ENCODE measurements at regions not wholly inside any gene's neighbourhood (a gene's known extent, or its start where the extent isn't known, plus 50 kb on each side); places are given as distances from the start of the nearest gene placed in this dataset.

- no peaks in the 10 kb centered on the region for H3K4me1 Mint-ChIP-seq (ENCODE audit: unreplicated experiment)
- H3K27me3 Mint-ChIP-seq = peaks cover 36% of the 10 kb centered on the region
- TF ChIP-seq CTCF (conservative IDR thresholded peaks at IDR 0.05) = no peak
- no peak overlapping the region for H3K27ac Mint-ChIP-seq
- H3K9me3 Mint-ChIP-seq = no peaks in the 10 kb centered on the region
- DNase-seq (ENCODE audit: extremely low spot score, unreplicated experiment) = no peak
- no peak overlapping the region for H3K4me3 Mint-ChIP-seq
- H3K36me3 Mint-ChIP-seq = no peaks in the 10 kb centered on the region
Observed at GRCh38 chr10:92778091-92778490, 70.2 kb upstream of the EXOC6 start.

GRCh38 chr10:92785118-92785517 is 63.2 kb upstream of the EXOC6 start:
- Mint-ChIP-seq H3K27ac (no peak overlapping the region), H3K4me1 (ENCODE audit: unreplicated experiment) (no peaks in the 10 kb centered on the region), H3K9me3 (no peaks in the 10 kb centered on the region), H3K4me3 (no peak overlapping the region), H3K36me3 (no peaks in the 10 kb centered on the region), H3K27me3 (peaks cover 26% of the 10 kb centered on the region)
- no peak for DNase-seq (ENCODE audit: extremely low spot score, unreplicated experiment)
- no peak for TF ChIP-seq CTCF (conservative IDR thresholded peaks at IDR 0.05)

GRCh38 chr10:92787557-92788152 is 60.7 kb upstream of the EXOC6 start:
- no peak for DNase-seq (ENCODE audit: extremely low spot score, unreplicated experiment)

GRCh38 chr10:92789067-92789466 is 59.3 kb upstream of the EXOC6 start:
- Mint-ChIP-seq H3K27me3 (peaks cover 16% of the 10 kb centered on the region), H3K4me1 (ENCODE audit: unreplicated experiment) (no peaks in the 10 kb centered on the region), H3K4me3 (no peak overlapping the region), H3K27ac (no peak overlapping the region), H3K9me3 (no peaks in the 10 kb centered on the region), H3K36me3 (no peaks in the 10 kb centered on the region)
- TF ChIP-seq CTCF (conservative IDR thresholded peaks at IDR 0.05) = no peak
- DNase-seq (ENCODE audit: extremely low spot score, unreplicated experiment) = no peak

More at GRCh38 chr10:92787557-92788152, 60.7 kb upstream of the EXOC6 start:
- H3K27me3 Mint-ChIP-seq = peaks cover 20% of the 10 kb centered on the region
- H3K36me3 Mint-ChIP-seq = no peaks in the 10 kb centered on the region
- H3K27ac Mint-ChIP-seq = no peak overlapping the region
- no peaks in the 10 kb centered on the region for H3K9me3 Mint-ChIP-seq
- no peak overlapping the region for H3K4me3 Mint-ChIP-seq
- H3K4me1 Mint-ChIP-seq (ENCODE audit: unreplicated experiment) = no peaks in the 10 kb centered on the region
- TF ChIP-seq CTCF (conservative IDR thresholded peaks at IDR 0.05) = no peak

GRCh38 chr10:92789786-92790185 is 58.5 kb upstream of the EXOC6 start:
- TF ChIP-seq CTCF (conservative IDR thresholded peaks at IDR 0.05) = no peak
- Mint-ChIP-seq H3K36me3 (no peaks in the 10 kb centered on the region), H3K4me1 (ENCODE audit: unreplicated experiment) (no peaks in the 10 kb centered on the region), H3K27me3 (peaks cover 15% of the 10 kb centered on the region), H3K9me3 (no peaks in the 10 kb centered on the region), H3K4me3 (no peak overlapping the region), H3K27ac (no peak overlapping the region)
- DNase-seq (ENCODE audit: extremely low spot score, unreplicated experiment) = no peak

- no peak for DNase-seq (ENCODE audit: extremely low spot score, unreplicated experiment)
- Mint-ChIP-seq H3K4me1 (ENCODE audit: unreplicated experiment) (no peaks in the 10 kb centered on the region), H3K4me3 (no peak overlapping the region), H3K27ac (no peak overlapping the region), H3K9me3 (no peaks in the 10 kb centered on the region), H3K36me3 (no peaks in the 10 kb centered on the region), H3K27me3 (peaks cover 15% of the 10 kb centered on the region)
- TF ChIP-seq CTCF (conservative IDR thresholded peaks at IDR 0.05) = no peak
Observed at GRCh38 chr10:92790440-92790839, 57.9 kb upstream of the EXOC6 start.

Measured in type B pancreatic cell (in vitro differentiated cells).